Gastroesophageal sphincter (tissue), 3 donors: ENCODE measurements at regions not wholly inside any gene's neighbourhood (a gene's known extent, or its start where the extent isn't known, plus 50 kb on each side); places are given as distances from the start of the nearest gene placed in this dataset.

Source experiments
- CTCF ChIP-seq, 4 experiments: fragments of 200-600 bp in 2 of 4; fragments of 450-650 bp in 2 of 4; sonication (generic) in 1 of 4; IDR thresholded peaks; one replicate each; pipeline ENCODE4 v1.5.1; 2017 to 2019; ENCODE audit warnings: antibody characterized with exemption in 4 of 4, mild to moderate bottlenecking in 2 of 4, moderate library complexity in 2 of 4
- EP300 ChIP-seq: sonication (generic); formaldehyde crosslinking; IDR thresholded peaks from one replicate; pipeline ENCODE4 v1.6.1; 2017; ENCODE audit warnings: antibody characterized with exemption, mild to moderate bottlenecking
- POLR2A ChIP-seq, 2 donors: fragments of 450-650 bp; IDR thresholded peaks; one replicate each; pipeline ENCODE4 v1.6.1; 2017; ENCODE audit warnings: antibody characterized with exemption in 2 of 2, mild to moderate bottlenecking in 2 of 2, moderate library complexity in 1 of 2
- POLR2AphosphoS5 ChIP-seq: sonication (generic); formaldehyde crosslinking; IDR thresholded peaks from one replicate; pipeline ENCODE4 v1.6.1; 2017; ENCODE audit warnings: antibody characterized with exemption

- no peak for TF ChIP-seq POLR2A (IDR thresholded peaks at IDR 0.05)
- no peak for TF ChIP-seq POLR2AphosphoS5
- no peak for TF ChIP-seq CTCF (IDR thresholded peaks at IDR 0.05)
- TF ChIP-seq EP300: no peak
Observed at GRCh38 chr6:82584856-82585255, 221.2 kb downstream of the TPBG start.
